ENCODE measurements at regions not wholly inside any gene's neighbourhood (a gene's known extent, or its start where the extent isn't known, plus 50 kb on each side); places are given as distances from the start of the nearest gene placed in this dataset.

DNA sequence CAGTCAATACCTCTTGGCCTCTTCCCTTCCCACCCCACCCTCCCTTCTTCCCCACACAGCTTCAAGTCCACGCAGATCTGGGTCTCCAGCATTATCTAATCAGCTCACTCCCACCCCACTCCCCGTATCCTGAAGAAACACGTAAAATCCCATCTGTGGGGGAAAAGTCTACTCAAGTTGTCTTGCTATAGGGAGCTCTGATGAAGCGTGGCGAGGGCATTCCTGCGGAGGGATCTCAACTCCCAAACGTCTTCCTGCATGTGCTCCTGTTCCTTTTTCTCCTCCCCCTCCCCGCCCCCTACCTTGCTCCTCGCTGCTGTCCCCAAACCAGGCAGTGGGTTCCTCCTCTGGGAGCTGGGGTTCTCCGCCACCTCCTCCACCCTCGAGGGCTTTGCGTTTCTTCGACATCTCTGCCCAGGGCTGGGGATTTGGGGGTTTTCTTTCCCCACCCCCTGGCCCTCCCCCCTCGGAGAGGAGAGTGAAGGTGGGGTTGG is 181.8 kb downstream of the TBXT start:
- TF ChIP-seq ZNF184 (tag by site-specific recombination; IDR thresholded peaks at IDR 0.05) (no peak), ZNF558 (tag by site-specific recombination; IDR thresholded peaks at IDR 0.05) (no peak), ZNF23 (tag by site-specific recombination; IDR thresholded peaks at IDR 0.05; ENCODE audit: borderline replicate concordance) (no peak), OSR2 (tag by site-specific recombination; IDR thresholded peaks at IDR 0.05) (no peak), ZNF561 (tag by site-specific recombination; IDR thresholded peaks at IDR 0.05; ENCODE audit: borderline replicate concordance) (no peak), ZNF335 (tag by site-specific recombination; conservative IDR thresholded peaks at IDR 0.05) (no peak), WT1 (tag by site-specific recombination; IDR thresholded peaks at IDR 0.05) (no peak), ZNF549 (tag by site-specific recombination; IDR thresholded peaks at IDR 0.05) (no peak), ZNF544 (tag by site-specific recombination; IDR thresholded peaks at IDR 0.05) (no peak), ZNF423 (tag by site-specific recombination; IDR thresholded peaks at IDR 0.05) (no peak)
- TF ChIP-seq, protein P1, sequence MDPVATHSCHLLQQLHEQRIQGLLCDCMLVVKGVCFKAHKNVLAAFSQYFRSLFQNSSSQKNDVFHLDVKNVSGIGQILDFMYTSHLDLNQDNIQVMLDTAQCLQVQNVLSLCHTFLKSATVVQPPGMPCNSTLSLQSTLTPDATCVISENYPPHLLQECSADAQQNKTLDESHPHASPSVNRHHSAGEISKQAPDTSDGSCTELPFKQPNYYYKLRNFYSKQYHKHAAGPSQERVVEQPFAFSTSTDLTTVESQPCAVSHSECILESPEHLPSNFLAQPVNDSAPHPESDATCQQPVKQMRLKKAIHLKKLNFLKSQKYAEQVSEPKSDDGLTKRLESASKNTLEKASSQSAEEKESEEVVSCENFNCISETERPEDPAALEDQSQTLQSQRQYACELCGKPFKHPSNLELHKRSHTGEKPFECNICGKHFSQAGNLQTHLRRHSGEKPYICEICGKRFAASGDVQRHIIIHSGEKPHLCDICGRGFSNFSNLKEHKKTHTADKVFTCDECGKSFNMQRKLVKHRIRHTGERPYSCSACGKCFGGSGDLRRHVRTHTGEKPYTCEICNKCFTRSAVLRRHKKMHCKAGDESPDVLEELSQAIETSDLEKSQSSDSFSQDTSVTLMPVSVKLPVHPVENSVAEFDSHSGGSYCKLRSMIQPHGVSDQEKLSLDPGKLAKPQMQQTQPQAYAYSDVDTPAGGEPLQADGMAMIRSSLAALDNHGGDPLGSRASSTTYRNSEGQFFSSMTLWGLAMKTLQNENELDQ (tag by site-specific recombination; IDR thresholded peaks at IDR 0.05; ENCODE audit: low read depth) = no peak
- TF ChIP-seq, protein P2, sequence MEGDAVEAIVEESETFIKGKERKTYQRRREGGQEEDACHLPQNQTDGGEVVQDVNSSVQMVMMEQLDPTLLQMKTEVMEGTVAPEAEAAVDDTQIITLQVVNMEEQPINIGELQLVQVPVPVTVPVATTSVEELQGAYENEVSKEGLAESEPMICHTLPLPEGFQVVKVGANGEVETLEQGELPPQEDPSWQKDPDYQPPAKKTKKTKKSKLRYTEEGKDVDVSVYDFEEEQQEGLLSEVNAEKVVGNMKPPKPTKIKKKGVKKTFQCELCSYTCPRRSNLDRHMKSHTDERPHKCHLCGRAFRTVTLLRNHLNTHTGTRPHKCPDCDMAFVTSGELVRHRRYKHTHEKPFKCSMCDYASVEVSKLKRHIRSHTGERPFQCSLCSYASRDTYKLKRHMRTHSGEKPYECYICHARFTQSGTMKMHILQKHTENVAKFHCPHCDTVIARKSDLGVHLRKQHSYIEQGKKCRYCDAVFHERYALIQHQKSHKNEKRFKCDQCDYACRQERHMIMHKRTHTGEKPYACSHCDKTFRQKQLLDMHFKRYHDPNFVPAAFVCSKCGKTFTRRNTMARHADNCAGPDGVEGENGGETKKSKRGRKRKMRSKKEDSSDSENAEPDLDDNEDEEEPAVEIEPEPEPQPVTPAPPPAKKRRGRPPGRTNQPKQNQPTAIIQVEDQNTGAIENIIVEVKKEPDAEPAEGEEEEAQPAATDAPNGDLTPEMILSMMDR (tag by site-specific recombination; IDR thresholded peaks at IDR 0.05) = no peak
- TF ChIP-seq, protein P3, sequence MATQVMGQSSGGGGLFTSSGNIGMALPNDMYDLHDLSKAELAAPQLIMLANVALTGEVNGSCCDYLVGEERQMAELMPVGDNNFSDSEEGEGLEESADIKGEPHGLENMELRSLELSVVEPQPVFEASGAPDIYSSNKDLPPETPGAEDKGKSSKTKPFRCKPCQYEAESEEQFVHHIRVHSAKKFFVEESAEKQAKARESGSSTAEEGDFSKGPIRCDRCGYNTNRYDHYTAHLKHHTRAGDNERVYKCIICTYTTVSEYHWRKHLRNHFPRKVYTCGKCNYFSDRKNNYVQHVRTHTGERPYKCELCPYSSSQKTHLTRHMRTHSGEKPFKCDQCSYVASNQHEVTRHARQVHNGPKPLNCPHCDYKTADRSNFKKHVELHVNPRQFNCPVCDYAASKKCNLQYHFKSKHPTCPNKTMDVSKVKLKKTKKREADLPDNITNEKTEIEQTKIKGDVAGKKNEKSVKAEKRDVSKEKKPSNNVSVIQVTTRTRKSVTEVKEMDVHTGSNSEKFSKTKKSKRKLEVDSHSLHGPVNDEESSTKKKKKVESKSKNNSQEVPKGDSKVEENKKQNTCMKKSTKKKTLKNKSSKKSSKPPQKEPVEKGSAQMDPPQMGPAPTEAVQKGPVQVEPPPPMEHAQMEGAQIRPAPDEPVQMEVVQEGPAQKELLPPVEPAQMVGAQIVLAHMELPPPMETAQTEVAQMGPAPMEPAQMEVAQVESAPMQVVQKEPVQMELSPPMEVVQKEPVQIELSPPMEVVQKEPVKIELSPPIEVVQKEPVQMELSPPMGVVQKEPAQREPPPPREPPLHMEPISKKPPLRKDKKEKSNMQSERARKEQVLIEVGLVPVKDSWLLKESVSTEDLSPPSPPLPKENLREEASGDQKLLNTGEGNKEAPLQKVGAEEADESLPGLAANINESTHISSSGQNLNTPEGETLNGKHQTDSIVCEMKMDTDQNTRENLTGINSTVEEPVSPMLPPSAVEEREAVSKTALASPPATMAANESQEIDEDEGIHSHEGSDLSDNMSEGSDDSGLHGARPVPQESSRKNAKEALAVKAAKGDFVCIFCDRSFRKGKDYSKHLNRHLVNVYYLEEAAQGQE (tag by site-specific recombination; IDR thresholded peaks at IDR 0.05) = no peak

Data from HEK293 (cell line).